CD4-positive, alpha-beta T cell treated with Interleukin-6 for 4 hours (primary cell): ENCODE measurements at regions not wholly inside any gene's neighbourhood (a gene's known extent, or its start where the extent isn't known, plus 50 kb on each side); places are given as distances from the start of the nearest gene placed in this dataset.

Experiments
- DNase-seq: peaks from one replicate; pipeline ENCODE4 v3.0.0-alpha.2; 2020; ENCODE audit warnings: mixed read lengths

- DNase-seq, result no peak
Observed at GRCh38 chr20:52768694-52769093, 203.5 kb upstream of the TSHZ2 start.

- DNase-seq, result no peak
Observed at GRCh38 chr20:52766645-52767435, 205.3 kb upstream of the TSHZ2 start.

- no peak for DNase-seq
Observed at GRCh38 chr20:52763321-52763853, 208.8 kb upstream of the TSHZ2 start.

GRCh38 chr20:52761867-52762266 is 210.3 kb upstream of the TSHZ2 start:
- no peak for DNase-seq

- DNase-seq, result no peak
Observed at GRCh38 chr20:52760791-52761190, 211.4 kb upstream of the TSHZ2 start.

GRCh38 chr20:52757411-52757810 is 214.7 kb upstream of the TSHZ2 start:
- no peak for DNase-seq

- no peak for DNase-seq
Observed at GRCh38 chr20:52755744-52756143, 216.4 kb upstream of the TSHZ2 start.

GRCh38 chr20:52754366-52754765 is 217.8 kb upstream of the TSHZ2 start:
- no peak for DNase-seq

GRCh38 chr20:52752023-52752422 is 220.1 kb upstream of the TSHZ2 start:
- DNase-seq, result no peak

GRCh38 chr20:52751571-52751970 is 220.6 kb upstream of the TSHZ2 start:
- DNase-seq, result no peak

GRCh38 chr20:52749938-52750337 is 222.2 kb upstream of the TSHZ2 start:
- no peak for DNase-seq

GRCh38 chr20:52748990-52749389 is 223.2 kb upstream of the TSHZ2 start:
- no peak for DNase-seq

- DNase-seq, result no peak
Observed at GRCh38 chr20:52748285-52748932, 223.7 kb upstream of the TSHZ2 start.

GRCh38 chr20:52747845-52748284 is 224.3 kb upstream of the TSHZ2 start:
- no peak for DNase-seq

- DNase-seq, result no peak
Observed at GRCh38 chr20:52746770-52747169, 225.4 kb upstream of the TSHZ2 start.

GRCh38 chr20:52746190-52746589 is 226.0 kb upstream of the TSHZ2 start:
- no peak for DNase-seq

GRCh38 chr20:52744441-52744840 is 227.7 kb upstream of the TSHZ2 start:
- no peak for DNase-seq

GRCh38 chr20:52738081-52738480 is 234.1 kb upstream of the TSHZ2 start:
- DNase-seq, result no peak

GRCh38 chr20:52736507-52736906 is 235.7 kb upstream of the TSHZ2 start:
- no peak for DNase-seq

- no peak for DNase-seq
Observed at GRCh38 chr20:52731093-52731492, 241.1 kb upstream of the TSHZ2 start.

GRCh38 chr20:52727740-52728456 is 244.3 kb upstream of the TSHZ2 start:
- DNase-seq, result no peak

GRCh38 chr20:52724541-52724940 is 247.6 kb upstream of the TSHZ2 start:
- DNase-seq, result no peak

- no peak for DNase-seq
Observed at GRCh38 chr20:52722926-52723688, 249.1 kb upstream of the TSHZ2 start.
